ENCODE measurements at regions not wholly inside any gene's neighbourhood (a gene's known extent, or its start where the extent isn't known, plus 50 kb on each side); places are given as distances from the start of the nearest gene placed in this dataset.
"Not testable (repeated sequence)": the region's sequence is repeated elsewhere in the genome, so short reads cannot be mapped to it uniquely, and the experiment has no call there.

DNA sequence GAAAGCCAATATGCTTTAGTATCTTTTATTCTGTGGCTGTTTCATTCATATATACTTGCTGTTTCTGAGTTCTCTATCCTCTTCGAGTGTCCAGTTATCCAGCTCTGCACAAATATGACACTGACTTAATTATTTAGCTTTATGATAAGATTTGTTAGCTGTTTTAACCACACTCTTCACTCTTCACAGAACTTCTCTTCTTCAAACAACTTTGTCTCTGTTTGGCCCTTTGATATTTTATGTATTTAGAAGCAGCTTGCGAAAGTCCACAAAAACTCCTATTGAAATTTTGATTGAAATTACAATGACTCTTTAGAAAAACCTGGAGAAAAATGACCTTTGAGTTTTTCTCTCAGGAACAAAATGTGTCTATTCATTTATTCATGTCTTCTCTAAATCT lies 407.0 kb downstream of the CPS1 start:
- no peak for DNase-seq

DNA sequence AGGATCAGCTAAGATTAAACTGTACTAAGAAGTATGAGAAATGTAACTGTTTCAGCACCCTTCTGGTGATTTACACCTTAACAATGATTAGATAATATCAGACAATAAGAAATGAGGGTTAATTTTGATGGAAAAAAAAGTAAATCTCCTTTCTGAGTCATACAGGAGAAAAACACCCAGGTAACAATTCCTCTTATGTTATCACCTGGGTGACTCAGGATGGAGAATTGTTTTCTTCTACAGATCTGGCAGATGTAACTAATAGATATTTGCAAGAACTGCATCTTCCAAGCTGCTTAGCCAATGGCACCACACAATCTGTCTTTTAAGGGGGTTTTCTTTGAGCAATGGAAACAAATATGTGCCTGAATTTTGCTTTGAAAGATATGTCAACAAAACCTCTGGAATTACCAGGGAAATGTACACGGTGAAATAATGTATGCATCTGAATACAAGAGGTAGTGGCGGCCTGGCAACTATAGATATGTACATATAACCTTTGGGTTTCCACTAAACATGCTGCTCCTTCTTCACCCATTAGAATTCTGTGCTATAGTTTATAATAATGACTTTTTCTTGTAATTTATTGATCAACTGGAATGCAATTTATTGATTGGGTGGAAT lies 407.9 kb downstream of the CPS1 start:
- no peak for DNase-seq

DNA sequence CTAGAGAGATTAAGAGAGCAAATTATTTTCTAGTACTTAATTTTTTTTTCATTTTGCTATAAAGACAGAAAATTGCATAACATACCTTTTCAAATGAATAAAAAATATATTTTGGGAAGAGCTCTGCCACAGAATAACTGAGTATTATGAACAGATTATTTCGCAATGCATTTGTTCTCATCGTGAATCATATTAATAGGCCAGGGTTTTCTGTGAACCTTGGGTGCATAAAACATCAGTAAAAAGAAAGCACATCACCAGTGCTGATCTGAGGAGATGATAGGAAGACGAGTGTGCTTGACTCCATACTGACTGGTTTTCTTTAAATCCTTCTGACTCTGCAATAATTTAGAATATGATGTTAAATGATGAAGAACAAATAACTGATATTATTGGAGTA lies 409.1 kb downstream of the CPS1 start:
- no peak for DNase-seq

GRCh38 chr2:210966330-210966729 lies 409.9 kb downstream of the CPS1 start:
- no peak for DNase-seq

GRCh38 chr2:210971431-210971830 lies 415.0 kb downstream of the CPS1 start:
- no peak for DNase-seq

DNA sequence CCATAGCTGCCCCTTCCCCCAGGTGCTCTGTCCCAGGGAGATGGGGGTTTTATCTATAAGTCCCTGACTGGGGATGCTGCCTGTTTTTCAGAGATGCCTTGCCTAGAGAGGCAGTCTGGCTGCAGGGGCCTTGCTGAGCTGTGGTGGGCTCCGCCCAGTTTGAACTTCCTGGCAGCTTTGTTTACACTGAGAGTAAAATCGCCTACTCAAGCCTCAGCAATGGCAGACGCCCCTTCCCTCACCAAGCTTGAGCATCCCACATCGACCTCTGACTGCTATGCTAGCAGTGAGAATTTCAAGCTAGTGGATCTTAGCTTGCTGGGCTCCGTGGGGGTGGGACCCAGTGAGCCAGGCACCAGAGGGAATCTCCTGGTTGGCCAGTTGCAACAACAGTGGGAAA lies 430.4 kb downstream of the CPS1 start:
- DNase-seq, result not testable (repeated sequence)

DNA sequence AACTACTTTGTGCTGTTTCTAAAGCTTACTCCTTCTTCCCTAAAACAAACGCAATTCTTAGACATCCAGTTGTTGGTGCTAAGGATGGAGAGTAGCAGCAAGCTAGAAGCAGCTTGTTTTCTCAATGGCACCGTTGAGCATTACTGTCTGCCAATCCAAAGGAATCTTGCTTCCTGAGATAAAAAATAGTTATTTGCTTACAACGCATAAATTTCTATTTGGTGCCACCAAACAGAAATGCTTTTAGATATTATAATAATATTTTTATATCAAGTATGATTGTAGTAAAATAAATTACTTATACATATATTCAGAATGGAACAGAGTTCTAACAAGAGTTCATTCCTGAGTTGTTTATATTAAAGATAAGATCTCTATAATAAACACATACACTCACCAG lies 434.7 kb downstream of the CPS1 start:
- no peak for DNase-seq

DNA sequence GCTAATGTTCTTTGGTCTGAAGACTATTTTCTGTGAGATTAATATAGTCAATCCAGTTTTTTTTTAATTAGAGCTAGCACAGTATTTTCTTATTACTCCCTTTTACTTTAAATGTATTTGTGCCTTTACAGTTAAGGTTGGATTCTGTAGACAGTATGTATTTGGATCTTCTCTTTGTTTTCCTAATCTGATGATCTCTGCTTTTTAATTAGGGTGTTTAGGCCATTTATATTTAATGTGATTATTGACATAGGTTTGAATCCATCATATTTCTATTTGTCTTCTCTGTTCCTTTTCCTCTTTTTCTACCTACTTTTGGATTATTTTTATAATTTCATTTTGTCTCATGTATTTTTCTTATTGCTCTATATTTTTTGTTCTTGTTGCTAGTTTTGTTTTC lies 437.7 kb downstream of the CPS1 start:
- DNase-seq, result no peak

- DNase-seq, result no peak
Measured at GRCh38 chr2:210997373-210997772, 441.0 kb downstream of the CPS1 start.

DNA sequence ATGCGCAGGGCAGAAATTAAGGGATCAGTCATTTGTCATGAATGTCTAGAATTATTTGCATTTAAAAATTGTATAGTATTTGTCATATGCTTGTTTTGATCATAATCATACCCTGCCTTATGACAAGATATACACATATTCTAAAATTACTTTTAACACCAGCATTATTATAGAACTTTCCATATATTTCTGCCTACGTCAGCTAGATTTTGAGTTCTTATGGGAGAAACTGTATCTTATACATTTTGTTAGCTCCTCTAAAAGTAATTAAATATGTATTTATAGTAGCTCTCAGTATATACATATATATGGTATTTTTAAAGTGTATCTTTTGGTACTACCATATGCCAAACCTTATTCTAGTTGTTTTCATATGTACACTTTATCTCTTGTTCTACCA lies 441.9 kb downstream of the CPS1 start:
- no peak for DNase-seq

- no peak for DNase-seq
Measured at GRCh38 chr2:211014376-211014775, 458.0 kb downstream of the CPS1 start.

- no peak for DNase-seq
Measured at GRCh38 chr2:211014906-211015305, 458.5 kb downstream of the CPS1 start.

DNA sequence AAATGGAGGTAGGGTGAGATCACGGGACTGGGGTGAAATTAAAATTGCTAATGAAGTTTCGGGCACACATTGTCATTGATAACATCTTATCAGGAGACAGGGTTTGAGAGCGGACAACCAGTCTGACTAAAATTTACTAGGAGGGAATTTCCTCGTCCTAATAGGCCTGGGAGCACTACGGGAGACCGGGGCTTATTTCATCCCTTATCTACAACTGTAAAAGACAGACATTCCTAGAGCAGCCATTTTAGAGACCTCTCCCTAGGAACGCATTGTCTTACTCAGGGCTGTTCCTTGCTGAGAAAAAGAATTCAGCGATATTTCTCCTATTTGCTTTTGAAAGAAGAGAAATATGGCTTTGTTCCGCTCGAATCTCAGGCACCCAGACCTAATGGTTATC lies 468.7 kb downstream of the CPS1 start:
- DNase-seq, result not testable (repeated sequence)

DNA sequence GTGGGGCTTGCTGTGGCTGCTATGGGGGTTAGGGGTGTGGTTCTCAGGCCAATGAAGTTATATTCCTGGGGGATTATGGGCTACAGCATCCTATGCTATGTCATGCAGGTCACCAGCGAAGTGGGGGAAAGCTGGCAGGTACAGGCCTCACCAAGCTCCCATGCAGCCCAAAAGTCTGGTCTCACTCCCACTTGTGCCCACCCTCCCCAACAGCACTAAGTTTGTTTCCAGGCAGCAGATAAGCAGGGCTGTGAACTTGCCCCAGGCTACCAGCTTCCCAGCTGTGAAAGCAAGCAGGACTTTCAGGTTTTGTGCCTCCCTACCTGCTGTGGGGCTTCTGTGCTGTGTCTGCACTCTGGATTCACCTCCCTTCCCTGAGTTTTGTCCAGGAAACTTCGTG lies 469.7 kb downstream of the CPS1 start:
- DNase-seq, result no peak

GRCh38 chr2:211027976-211028375 lies 471.6 kb downstream of the CPS1 start:
- no peak for DNase-seq

GRCh38 chr2:211033765-211034164 lies 477.4 kb downstream of the CPS1 start:
- no peak for DNase-seq

DNA sequence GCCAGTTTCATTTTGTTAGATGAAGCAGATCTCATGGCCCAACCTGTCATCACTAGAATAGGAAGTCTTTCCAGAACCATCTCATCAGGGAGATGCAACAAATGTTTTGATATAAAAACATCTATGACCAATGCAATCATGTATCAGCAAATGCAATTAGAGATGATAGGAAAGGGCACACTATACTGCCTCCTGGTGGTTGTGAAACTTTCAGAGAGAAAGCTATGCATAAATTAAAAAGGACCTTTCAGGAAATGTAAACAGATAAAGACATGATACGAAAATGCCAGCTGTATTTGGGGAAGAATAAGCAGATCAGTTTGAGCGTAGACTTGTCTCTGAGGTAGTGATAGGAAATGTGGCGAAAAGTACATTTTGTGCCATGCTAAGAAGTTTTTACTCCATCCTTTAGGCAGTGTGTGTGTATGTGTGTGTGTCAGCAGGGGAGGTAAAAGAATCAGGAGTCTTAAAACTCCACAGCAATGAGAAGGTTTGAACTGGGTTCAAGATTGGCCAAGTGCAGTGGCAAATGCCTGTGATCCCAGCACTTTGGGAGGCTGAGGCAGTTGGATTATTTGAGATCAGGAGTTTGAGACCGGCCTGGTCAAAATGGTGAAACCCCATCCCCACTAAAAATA lies 479.3 kb downstream of the CPS1 start:
- no peak for DNase-seq

- DNase-seq, result peak; percentile 62
Measured at GRCh38 chr2:211045025-211045424, 488.6 kb downstream of the CPS1 start.

DNA sequence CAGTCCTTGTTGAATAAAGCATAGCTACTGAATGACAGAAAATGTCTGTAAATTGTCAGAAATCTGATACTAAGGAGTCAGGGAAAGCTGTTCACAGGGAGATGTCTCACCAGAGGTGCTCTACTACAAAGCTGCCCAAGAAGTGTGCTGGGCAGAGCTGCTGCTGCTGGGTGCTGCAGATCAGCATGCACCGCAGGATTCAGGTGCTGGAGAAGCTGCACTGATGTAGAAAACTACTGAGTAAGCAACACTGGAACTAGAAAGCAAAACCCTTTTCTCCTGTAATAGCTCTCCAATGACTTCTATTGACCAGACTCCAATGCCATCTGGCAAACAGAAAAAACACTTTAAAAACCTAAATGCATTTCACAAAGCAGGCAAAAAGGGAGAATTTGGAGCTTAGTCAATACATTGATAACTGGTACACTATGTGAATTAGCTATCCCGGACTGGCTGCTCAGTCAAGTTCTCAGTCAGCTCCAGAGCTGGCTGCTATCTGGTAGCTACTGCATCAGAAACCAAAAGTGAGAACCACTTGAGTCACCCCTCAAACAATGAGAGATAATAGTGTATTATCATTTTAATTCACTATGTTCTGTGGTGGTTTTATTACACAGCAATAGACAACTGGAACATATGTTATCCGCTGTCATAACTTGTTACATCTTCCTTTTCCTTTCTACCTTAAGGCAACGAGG lies 493.1 kb downstream of the CPS1 start:
- DNase-seq, result no peak

DNA sequence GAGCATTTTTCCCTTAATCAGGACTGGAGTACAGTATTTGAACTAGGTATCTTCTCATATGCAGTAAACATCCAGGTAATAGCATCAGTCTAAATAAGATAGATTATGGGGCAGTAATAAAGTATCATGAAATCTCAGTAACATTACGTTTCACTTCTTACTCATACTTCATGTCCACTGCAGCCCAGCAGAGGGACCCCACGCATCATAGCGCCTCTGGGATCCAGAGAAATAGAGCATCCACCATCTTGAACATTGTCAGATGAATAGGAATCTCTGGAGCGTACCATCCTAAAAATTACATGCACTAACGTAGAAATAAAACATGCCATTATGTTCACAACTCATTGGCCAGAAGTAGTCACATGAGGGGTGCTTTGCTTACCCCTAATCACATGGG lies 499.0 kb downstream of the CPS1 start:
- no peak for DNase-seq

- DNase-seq, result no peak
Measured at GRCh38 chr2:211061612-211062296, 505.4 kb downstream of the CPS1 start.

DNA sequence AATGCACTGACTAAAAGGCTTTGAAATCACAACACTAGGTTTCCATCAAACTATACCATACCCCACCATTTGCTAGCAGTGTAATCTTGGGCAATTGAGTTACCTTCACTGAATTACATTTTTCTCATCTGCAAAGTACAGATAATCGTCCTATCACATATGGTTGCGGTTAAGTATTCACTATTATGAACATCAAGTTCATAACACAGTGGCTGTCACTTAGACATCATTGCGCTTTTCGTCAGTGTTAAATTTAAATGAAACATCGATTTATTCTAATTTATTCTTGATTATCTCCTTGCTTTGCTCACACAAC lies 505.9 kb downstream of the CPS1 start:
- no peak for DNase-seq

GRCh38 chr2:211067029-211067428 lies 510.6 kb downstream of the CPS1 start:
- no peak for DNase-seq

GRCh38 chr2:211068108-211068780 lies 511.8 kb downstream of the CPS1 start:
- DNase-seq, result no peak

Measured in NCI-H1436 treated with DMSO at 0.1 percent for 48 hours (cell line).